KMS-11 (cell line): ENCODE measurements at regions not wholly inside any gene's neighbourhood (a gene's known extent, or its start where the extent isn't known, plus 50 kb on each side); places are given as distances from the start of the nearest gene placed in this dataset.

Experiments used
- H2AFZ ChIP-seq: fragments of 200-600 bp; sonication (generic); 2 replicates; pipeline ENCODE4 v1.6.1; 2016; ENCODE audit warnings: antibody characterized with exemption, mixed run types, low read depth
- H3K27ac ChIP-seq: fragments of 200-600 bp; sonication (generic); 2 replicates; pipeline ENCODE4 v1.6.1; 2016; ENCODE audit warnings: mild to moderate bottlenecking, mixed run types
- H3K27me3 ChIP-seq: fragments of 200-600 bp; sonication (generic); 2 replicates; pipeline ENCODE4 v1.6.1; 2017; ENCODE audit warnings: mild to moderate bottlenecking, low read depth, mixed run types, moderate library complexity; ENCODE audit not compliant: insufficient read depth
- H3K36me3 ChIP-seq: fragments of 200-600 bp; sonication (generic); 2 replicates; pipeline ENCODE4 v1.6.1; 2017; ENCODE audit warnings: mild to moderate bottlenecking, mixed run types; ENCODE audit not compliant: insufficient read depth
- H3K4me1 ChIP-seq: fragments of 200-600 bp; sonication (generic); 2 replicates; pipeline ENCODE4 v1.6.1; 2016; ENCODE audit warnings: mild to moderate bottlenecking, low read depth, mixed run types; ENCODE audit not compliant: poor library complexity, severe bottlenecking
- H3K4me2 ChIP-seq: fragments of 200-600 bp; sonication (generic); 2 replicates; pipeline ENCODE4 v1.7.0; 2016; ENCODE audit warnings: mild to moderate bottlenecking, mixed run types
- H3K4me3 ChIP-seq: fragments of 200-600 bp; sonication (generic); IDR thresholded peaks from 2 replicates; pipeline ENCODE4 v1.6.1; 2017; ENCODE audit warnings: low read depth, low read length, mixed read lengths; ENCODE audit not compliant: insufficient read depth
- H3K79me2 ChIP-seq: fragments of 200-600 bp; sonication (generic); 2 replicates; pipeline ENCODE4 v1.6.1; 2016; ENCODE audit warnings: low read depth, mixed run types; ENCODE audit not compliant: insufficient read depth
- H3K9ac ChIP-seq: fragments of 200-600 bp; sonication (generic); 2 replicates; pipeline ENCODE4 v1.6.1; 2016; ENCODE audit warnings: mild to moderate bottlenecking, mixed run types
- H4K20me1 ChIP-seq: fragments of 200-600 bp; sonication (generic); 2 replicates; pipeline ENCODE4 v1.6.1; 2016; ENCODE audit warnings: mild to moderate bottlenecking, mixed run types; ENCODE audit not compliant: insufficient read depth
- TF ChIP-seq, protein P1 (sequence below): fragments of 200-600 bp; sonication (generic); conservative IDR thresholded peaks from 2 replicates; pipeline ENCODE4 v1.6.1; 2017; ENCODE audit warnings: low read depth, mild to moderate bottlenecking, antibody characterized with exemption, low read length, moderate library complexity, mixed read lengths

DNA sequence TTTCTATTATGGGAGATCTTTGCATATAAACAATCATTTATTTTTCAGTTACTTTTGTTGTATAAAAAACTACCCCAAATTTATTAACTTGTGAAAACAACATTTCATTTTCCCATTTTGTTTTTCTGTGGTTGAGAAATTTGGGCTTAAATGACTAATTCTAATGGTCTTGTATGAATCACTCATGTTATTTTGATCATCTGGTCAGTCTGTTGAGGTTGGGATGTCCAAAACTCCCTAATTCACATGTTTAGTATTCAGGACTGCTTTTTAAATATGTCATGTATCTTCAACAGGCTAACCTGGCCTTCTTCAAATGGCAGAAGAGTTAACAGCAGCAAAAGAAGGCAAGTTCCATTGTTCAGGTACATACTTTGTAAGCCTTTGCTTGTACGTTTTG, 788.1 kb downstream of the TRIB2 start:
- H4K20me1 ChIP-seq: no peaks in the 10 kb centered on the region

DNA sequence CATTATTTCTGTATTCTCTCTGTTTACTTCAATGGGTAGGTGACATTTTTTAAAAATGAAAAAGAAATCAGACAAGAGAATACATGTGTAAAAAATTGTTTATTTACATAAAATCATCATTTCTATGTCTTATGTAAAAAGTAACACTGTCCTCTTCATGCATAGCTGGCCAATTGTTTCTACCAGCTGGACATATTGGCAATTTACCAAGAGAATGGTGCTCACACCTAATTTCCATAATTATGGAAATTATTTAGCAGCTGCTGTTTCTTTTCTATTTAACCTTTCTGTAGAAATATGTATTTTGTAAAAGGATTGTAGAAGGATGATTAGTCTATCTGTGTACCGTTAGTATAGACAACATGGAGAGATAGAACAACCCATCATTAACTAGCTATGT, 791.9 kb downstream of the TRIB2 start:
- no peak overlapping the region for H3K4me3 ChIP-seq
- H3K36me3 ChIP-seq: no peaks in the 10 kb centered on the region
- H3K4me1 ChIP-seq: no peaks in the 10 kb centered on the region
- H3K9ac ChIP-seq: no peak overlapping the region
- H4K20me1 ChIP-seq: no peaks in the 10 kb centered on the region
- no peak overlapping the region for H3K4me2 ChIP-seq
- no peaks in the 10 kb centered on the region for H3K79me2 ChIP-seq
- no peak overlapping the region for H3K27ac ChIP-seq
- TF ChIP-seq, protein P1, sequence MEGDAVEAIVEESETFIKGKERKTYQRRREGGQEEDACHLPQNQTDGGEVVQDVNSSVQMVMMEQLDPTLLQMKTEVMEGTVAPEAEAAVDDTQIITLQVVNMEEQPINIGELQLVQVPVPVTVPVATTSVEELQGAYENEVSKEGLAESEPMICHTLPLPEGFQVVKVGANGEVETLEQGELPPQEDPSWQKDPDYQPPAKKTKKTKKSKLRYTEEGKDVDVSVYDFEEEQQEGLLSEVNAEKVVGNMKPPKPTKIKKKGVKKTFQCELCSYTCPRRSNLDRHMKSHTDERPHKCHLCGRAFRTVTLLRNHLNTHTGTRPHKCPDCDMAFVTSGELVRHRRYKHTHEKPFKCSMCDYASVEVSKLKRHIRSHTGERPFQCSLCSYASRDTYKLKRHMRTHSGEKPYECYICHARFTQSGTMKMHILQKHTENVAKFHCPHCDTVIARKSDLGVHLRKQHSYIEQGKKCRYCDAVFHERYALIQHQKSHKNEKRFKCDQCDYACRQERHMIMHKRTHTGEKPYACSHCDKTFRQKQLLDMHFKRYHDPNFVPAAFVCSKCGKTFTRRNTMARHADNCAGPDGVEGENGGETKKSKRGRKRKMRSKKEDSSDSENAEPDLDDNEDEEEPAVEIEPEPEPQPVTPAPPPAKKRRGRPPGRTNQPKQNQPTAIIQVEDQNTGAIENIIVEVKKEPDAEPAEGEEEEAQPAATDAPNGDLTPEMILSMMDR: no peak
- H2AFZ ChIP-seq: no peak overlapping the region
- no peaks in the 10 kb centered on the region for H3K27me3 ChIP-seq

More for the DNA sequence above, 788.1 kb downstream of the TRIB2 start:
- Histone ChIP-seq H3K4me3 (no peak overlapping the region), H3K36me3 (no peaks in the 10 kb centered on the region), H3K9ac (no peak overlapping the region), H3K27ac (no peak overlapping the region), H3K4me2 (no peak overlapping the region), H3K4me1 (no peaks in the 10 kb centered on the region), H3K27me3 (no peaks in the 10 kb centered on the region), H3K79me2 (no peaks in the 10 kb centered on the region), H2AFZ (no peak overlapping the region)
- TF ChIP-seq, protein P1: no peak

DNA sequence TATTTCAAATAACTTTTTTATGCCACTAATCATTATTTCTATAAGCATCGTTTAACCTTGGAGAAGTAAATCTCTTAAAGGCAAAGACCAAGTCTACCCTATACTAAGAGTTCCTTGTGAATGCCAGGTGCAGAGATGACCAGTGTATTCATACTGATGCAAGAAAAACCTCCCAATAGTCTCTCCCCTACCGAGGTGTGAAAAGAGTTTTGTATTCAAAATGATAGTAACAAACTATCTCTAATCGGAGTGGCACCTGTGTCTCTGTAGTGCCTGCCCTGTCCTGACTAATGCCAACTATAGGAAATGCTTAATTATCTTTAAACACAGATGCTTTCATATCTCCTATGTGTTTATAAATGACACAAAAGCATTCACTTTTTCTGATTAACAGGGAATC, 798.5 kb downstream of the TRIB2 start:
- H3K79me2 ChIP-seq: no peaks in the 10 kb centered on the region
- H3K27me3 ChIP-seq: no peaks in the 10 kb centered on the region
- H2AFZ ChIP-seq: no peak overlapping the region
- H4K20me1 ChIP-seq: no peaks in the 10 kb centered on the region
- TF ChIP-seq, protein P1: no peak
- no peak overlapping the region for H3K4me2 ChIP-seq
- no peak overlapping the region for H3K4me3 ChIP-seq
- peaks cover 23% of the 10 kb centered on the region for H3K4me1 ChIP-seq
- H3K9ac ChIP-seq: no peak overlapping the region
- H3K27ac ChIP-seq: no peak overlapping the region
- no peaks in the 10 kb centered on the region for H3K36me3 ChIP-seq

DNA sequence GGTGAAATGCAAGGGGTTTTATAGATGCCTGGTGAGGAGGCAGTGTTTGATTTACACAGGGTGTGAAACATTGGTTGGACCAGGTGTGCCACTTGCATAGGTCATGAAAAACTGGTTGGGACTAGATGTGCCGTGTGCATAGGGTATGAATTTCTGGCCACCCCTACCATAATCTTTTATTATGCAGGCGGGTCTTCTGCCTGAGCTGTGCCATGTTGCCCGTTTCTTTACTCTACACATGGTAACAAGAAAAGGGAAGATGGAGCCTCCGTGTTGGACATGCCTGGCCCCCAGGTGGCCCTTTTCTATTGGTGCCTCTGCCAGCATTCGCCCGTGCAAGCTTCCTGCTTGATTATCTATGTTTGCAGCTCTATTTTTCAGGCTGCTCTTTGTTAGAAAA, 805.4 kb downstream of the TRIB2 start:
- H3K4me3 ChIP-seq: no peak overlapping the region
- H3K27me3 ChIP-seq: no peaks in the 10 kb centered on the region
- peak overlapping the region; percentile 72 for H3K9ac ChIP-seq
- H2AFZ ChIP-seq: peak overlapping the region; percentile 16; the same call in 1 of the 2 replicates
- TF ChIP-seq, protein P1: no peak
- no peaks in the 10 kb centered on the region for H3K79me2 ChIP-seq
- peak overlapping the region; percentile 99 for H3K27ac ChIP-seq
- H3K4me2 ChIP-seq: peak overlapping the region; percentile 88
- H4K20me1 ChIP-seq: no peaks in the 10 kb centered on the region
- H3K4me1 ChIP-seq: peaks cover 78% of the 10 kb centered on the region
- H3K36me3 ChIP-seq: no peaks in the 10 kb centered on the region
